Panc1 (cell line): ENCODE measurements at regions not wholly inside any gene's neighbourhood (a gene's known extent, or its start where the extent isn't known, plus 50 kb on each side); places are given as distances from the start of the nearest gene placed in this dataset.

Experiments used
- ATAC-seq: fragments of 200-7000 bp; cut with Tn5 transposase; 2 replicates; pipeline ENCODE4 v1.9.1; 2020; ENCODE audit warnings: mild to moderate bottlenecking, moderate library complexity
- BruUV-seq: library from RNA; stranded (reverse); fragments of 400-500 nt; replicated peaks from 2 replicates; lab custom pipeline; 2021; lab: Mats Ljungman, UMichigan
- CTCF ChIA-PET: fragments of 300-600 bp; sonication (Branson Sonifier 250); formaldehyde crosslinking; loops from one replicate; lab custom pipeline; 2022; ENCODE audit warnings: antibody characterized with exemption; lab: Charles Lee
- POLR2A ChIA-PET: fragments of 300-600 bp; sonication (Branson Sonifier 250); formaldehyde crosslinking; loops from one replicate; lab custom pipeline; 2022; ENCODE audit warnings: antibody characterized with exemption; lab: Charles Lee
- DNase-seq: peaks from one replicate; pipeline ENCODE4 v3.0.0-alpha.2; 2010; ENCODE audit warnings: low read depth, low spot score
- H3K27ac ChIP-seq: 2 replicates; pipeline ENCODE4 v1.5.1; 2011; ENCODE audit warnings: mild to moderate bottlenecking, low read length, inconsistent platforms
- H3K27me3 ChIP-seq: fragments of 200-500 bp; sonication (Bioruptor generic); 2 replicates; pipeline ENCODE4 v1.6.0; 2014; ENCODE audit warnings: low read length, inconsistent platforms; ENCODE audit not compliant: control insufficient read depth, insufficient read depth
- H3K36me3 ChIP-seq: fragments of 200-500 bp; sonication (Bioruptor generic); 2 replicates; pipeline ENCODE4 v1.5.1; 2014; ENCODE audit warnings: inconsistent platforms, mild to moderate bottlenecking, low read length, moderate library complexity; ENCODE audit not compliant: control insufficient read depth, insufficient read depth
- H3K4me1 ChIP-seq: 2 replicates; pipeline ENCODE4 v1.5.1; 2011; ENCODE audit warnings: inconsistent platforms, mild to moderate bottlenecking, low read length, moderate library complexity; ENCODE audit not compliant: control insufficient read depth, insufficient read depth
- H3K4me3 ChIP-seq, 2 experiments: 2 replicates each; pipeline ENCODE4 v1.5.1; 2011 to 2012; ENCODE audit warnings: low read depth in 2 of 2, low read length in 2 of 2, mild to moderate bottlenecking in 2 of 2, inconsistent platforms in 1 of 2, moderate library complexity in 1 of 2
- H3K9me3 ChIP-seq: fragments of 200-500 bp; sonication (Bioruptor generic); 2 replicates; pipeline ENCODE4 v1.5.1; 2014; ENCODE audit warnings: low read depth, mild to moderate bottlenecking, inconsistent platforms, low read length, moderate library complexity; ENCODE audit not compliant: control insufficient read depth, insufficient read depth
- CTCF ChIP-seq: fragments of 450-650 bp; IDR thresholded peaks from 2 replicates; pipeline ENCODE4 v1.5.1; 2017; ENCODE audit warnings: mild to moderate bottlenecking
- POLR2AphosphoS5 ChIP-seq: IDR thresholded peaks from 2 replicates; pipeline ENCODE4 v1.6.1; 2012; ENCODE audit warnings: mild to moderate bottlenecking, low read depth, low read length, moderate library complexity
- REST ChIP-seq, 2 experiments: IDR thresholded peaks; 2 replicates each; pipeline ENCODE4 v1.6.1; 2011 to 2012; ENCODE audit warnings: low read depth in 2 of 2, control low read depth in 1 of 2, low read length in 1 of 2, mild to moderate bottlenecking in 1 of 2, moderate library complexity in 1 of 2; ENCODE audit not compliant: insufficient read depth in 1 of 2
- SIN3A ChIP-seq: IDR thresholded peaks from 2 replicates; pipeline ENCODE4 v1.6.1; 2012; ENCODE audit warnings: low read depth, mild to moderate bottlenecking, low read length, moderate library complexity, borderline replicate concordance; ENCODE audit not compliant: insufficient read depth
- TCF7L2 ChIP-seq: IDR thresholded peaks from 2 replicates; pipeline ENCODE4 v1.6.1; 2011; ENCODE audit warnings: mild to moderate bottlenecking, low read depth, low read length, inconsistent platforms
- in situ Hi-C: cut with HindIII; loops from 2 replicates; pipeline ENCODE4 v1.10.0; 2016; ENCODE audit warnings: low sequenced_read_pairs, low pct_unique_long_range_greater_than_20kb
- intact Hi-C: fragments of 100-400 bp; cut with micrococcal nuclease; formaldehyde crosslinking; loops from one replicate; pipeline ENCODE4 v1.10.0; 2022; ENCODE audit not compliant: unreplicated experiment

GRCh38 chr1:118744420-118744819, 243.7 kb downstream of the TBX15 start:
- in situ Hi-C loops: no loop called here

GRCh38 chr1:118739501-118739900, 248.6 kb downstream of the TBX15 start:
- Histone ChIP-seq H3K4me1 (no peaks in the 10 kb centered on the region), H3K27ac (no peak overlapping the region), H3K27me3 (no peaks in the 10 kb centered on the region), H3K4me3 (no peak overlapping the region), H3K36me3 (no peaks in the 10 kb centered on the region), H3K9me3 (no peaks in the 10 kb centered on the region)
- intact Hi-C loops: no loop called here
- in situ Hi-C loops: no loop called here
- BruUV-seq: no TSS peak
- DNase-seq: no peak
- TF ChIP-seq CTCF (no peak), POLR2AphosphoS5 (no peak), SIN3A (no peak), REST (IDR thresholded peaks at IDR 0.05; ENCODE audit: insufficient read depth in 1 of 2, low read depth in 2 of 2, low read length in 1 of 2) (no peak), TCF7L2 (no peak)
- ChIA-PET CTCF (no interaction called here), POLR2A (no interaction called here)
- ATAC-seq: no peak

More at GRCh38 chr1:118744420-118744819, 243.7 kb downstream of the TBX15 start:
- TF ChIP-seq REST (IDR thresholded peaks at IDR 0.05; ENCODE audit: insufficient read depth in 1 of 2, low read depth in 2 of 2, low read length in 1 of 2) (no peak), CTCF (no peak), POLR2AphosphoS5 (no peak), SIN3A (no peak), TCF7L2 (no peak)
- CTCF ChIA-PET: no interaction called here
- Histone ChIP-seq H3K27ac (no peak overlapping the region), H3K36me3 (no peaks in the 10 kb centered on the region), H3K27me3 (no peaks in the 10 kb centered on the region), H3K9me3 (no peaks in the 10 kb centered on the region), H3K4me3 (no peak overlapping the region), H3K4me1 (no peaks in the 10 kb centered on the region)
- POLR2A ChIA-PET: no interaction called here
- ATAC-seq (no peak), DNase-seq (no peak)
- BruUV-seq: no TSS peak
- intact Hi-C loops: no loop called here
